Erythroblast (primary cell): ENCODE measurements at regions not wholly inside any gene's neighbourhood (a gene's known extent, or its start where the extent isn't known, plus 50 kb on each side); places are given as distances from the start of the nearest gene placed in this dataset.
"Not testable (repeated sequence)": the region's sequence is repeated elsewhere in the genome, so short reads cannot be mapped to it uniquely, and the experiment has no call there.

Experiments
- GATA1 ChIP-seq: IDR thresholded peaks from 2 replicates; pipeline ENCODE4 v1.6.1; 2011; ENCODE audit warnings: low read depth, mild to moderate bottlenecking, control low read depth, low read length, moderate library complexity
- POLR2A ChIP-seq: IDR thresholded peaks from 2 replicates; pipeline ENCODE4 v1.6.1; 2011; ENCODE audit warnings: mild to moderate bottlenecking, low read length

DNA sequence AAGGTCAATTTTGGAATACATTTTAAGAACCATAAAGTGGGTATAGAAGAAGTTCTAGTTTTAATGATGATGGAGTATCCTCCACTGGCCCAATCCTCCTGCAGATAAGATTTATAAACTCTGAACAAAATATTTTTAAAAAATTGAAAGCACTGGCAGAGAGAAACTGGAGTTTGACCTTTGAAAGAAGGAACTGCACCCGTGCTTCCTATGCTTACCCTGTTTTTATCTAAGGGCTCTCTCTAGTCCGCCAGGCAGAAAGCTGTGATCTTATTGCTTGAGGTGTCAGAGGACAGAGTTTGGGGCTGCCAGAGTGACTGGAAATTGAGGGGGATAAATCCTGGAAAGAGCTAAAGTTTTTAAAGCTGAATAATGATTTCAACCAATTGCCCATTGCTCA is 282.6 kb downstream of the BCL2L11 start:
- not testable (repeated sequence) for TF ChIP-seq POLR2A, GATA1
